AG09309 (cell line): ENCODE measurements at regions not wholly inside any gene's neighbourhood (a gene's known extent, or its start where the extent isn't known, plus 50 kb on each side); places are given as distances from the start of the nearest gene placed in this dataset.

ENCODE experiments used
- DNase-seq: peaks from one replicate; pipeline ENCODE4 v3.0.0-alpha.2; 2010; ENCODE audit warnings: low read depth
- H3K4me3 ChIP-seq: 2 replicates; pipeline ENCODE4 v1.5.1; 2011; ENCODE audit warnings: mild to moderate bottlenecking, low read depth, low read length, moderate library complexity; ENCODE audit not compliant: control insufficient read depth
- CTCF ChIP-seq: IDR thresholded peaks from 2 replicates; pipeline ENCODE4 v1.5.1; 2011; ENCODE audit warnings: mild to moderate bottlenecking, low read depth, low read length, inconsistent platforms; ENCODE audit not compliant: insufficient read depth, control insufficient read depth; ENCODE audit errors: missing control alignments

GRCh38 chr6:48475275-48475674 is 364.3 kb upstream of the PTCHD4 start:
- TF ChIP-seq CTCF, result no peak
- no peak for DNase-seq
- no peak overlapping the region for H3K4me3 ChIP-seq

- H3K4me3 ChIP-seq, result no peak overlapping the region
- no peak for TF ChIP-seq CTCF
- no peak for DNase-seq
Measured at GRCh38 chr6:48474830-48475229, 363.8 kb upstream of the PTCHD4 start.

GRCh38 chr6:48474136-48474535 is 363.1 kb upstream of the PTCHD4 start:
- no peak overlapping the region for H3K4me3 ChIP-seq
- no peak for TF ChIP-seq CTCF
- no peak for DNase-seq

- no peak for DNase-seq
- H3K4me3 ChIP-seq, result no peak overlapping the region
- TF ChIP-seq CTCF, result no peak
Measured at GRCh38 chr6:48472535-48472934, 361.5 kb upstream of the PTCHD4 start.

GRCh38 chr6:48472091-48472490 is 361.1 kb upstream of the PTCHD4 start:
- no peak overlapping the region for H3K4me3 ChIP-seq
- TF ChIP-seq CTCF, result no peak
- DNase-seq, result no peak

GRCh38 chr6:48471326-48471725 is 360.3 kb upstream of the PTCHD4 start:
- DNase-seq, result no peak

More at GRCh38 chr6:48471326-48471725, 360.3 kb upstream of the PTCHD4 start:
- TF ChIP-seq CTCF, result no peak
- no peak overlapping the region for H3K4me3 ChIP-seq
